ENCODE measurements at regions not wholly inside any gene's neighbourhood (a gene's known extent, or its start where the extent isn't known, plus 50 kb on each side); places are given as distances from the start of the nearest gene placed in this dataset.

GRCh38 chr21:14713109-14713508 is 167.0 kb upstream of the SAMSN1 start:
- TF ChIP-seq POLR2A (IDR thresholded peaks at IDR 0.05) (no peak), CTCF (IDR thresholded peaks at IDR 0.05) (no peak)
